Keratinocyte (primary cell): ENCODE measurements at regions not wholly inside any gene's neighbourhood (a gene's known extent, or its start where the extent isn't known, plus 50 kb on each side); places are given as distances from the start of the nearest gene placed in this dataset.
"Not testable (repeated sequence)": the region's sequence is repeated elsewhere in the genome, so short reads cannot be mapped to it uniquely, and the experiment has no call there.

Experiments used
- DNase-seq: peaks from one replicate; pipeline ENCODE4 v3.0.0-alpha.2; 2011; ENCODE audit warnings: low read depth, missing footprints, low spot score
- FAIRE-seq: peaks from 2 replicates; lab custom pipeline; 2011; peaks lifted over from hg19 to GRCh38; lab: Jason Lieb, UNC
- H2AFZ ChIP-seq: 2 replicates; pipeline ENCODE4 v1.6.0; 2012; ENCODE audit warnings: low read length, control low read depth, inconsistent platforms; ENCODE audit not compliant: control insufficient read depth
- H3K27ac ChIP-seq: 2 replicates; pipeline ENCODE4 v1.5.1; 2011; ENCODE audit warnings: low read length; ENCODE audit not compliant: control insufficient read depth, insufficient read depth
- H3K27me3 ChIP-seq: 3 replicates; pipeline ENCODE4 v1.6.0; 2011; ENCODE audit warnings: low read length; ENCODE audit not compliant: control insufficient read depth, insufficient read depth; ENCODE audit errors: extremely low read depth
- H3K36me3 ChIP-seq, 2 experiments: 2 replicates in 1 of 2; 3 replicates in 1 of 2; pipeline ENCODE4 v1.5.1; 2011; ENCODE audit warnings: low read length in 2 of 2, mild to moderate bottlenecking in 1 of 2; ENCODE audit not compliant: control insufficient read depth in 2 of 2, insufficient read depth in 2 of 2; ENCODE audit errors: extremely low read depth in 1 of 2
- H3K4me1 ChIP-seq: 3 replicates; pipeline ENCODE4 v1.5.1; 2011; ENCODE audit warnings: low read length; ENCODE audit not compliant: control insufficient read depth, insufficient read depth; ENCODE audit errors: extremely low read depth
- H3K4me2 ChIP-seq: 3 replicates; pipeline ENCODE4 v1.6.0; 2011; ENCODE audit warnings: low read depth, low read length; ENCODE audit not compliant: control insufficient read depth, insufficient read depth; ENCODE audit errors: extremely low read depth
- H3K4me3 ChIP-seq, 3 experiments: fragments of 200-600 bp in 1 of 3; sonication (generic) in 1 of 3; 2 replicates in 2 of 3; 3 replicates in 1 of 3; pipeline ENCODE4 v1.5.1; 2011 to 2016; ENCODE audit warnings: low read length in 3 of 3, mild to moderate bottlenecking in 3 of 3, control low read depth in 2 of 3, inconsistent platforms in 1 of 3, low read depth in 1 of 3, mixed read lengths in 1 of 3, mixed run types in 1 of 3, moderate library complexity in 1 of 3; ENCODE audit not compliant: control insufficient read depth in 2 of 3, insufficient read depth in 2 of 3; ENCODE audit errors: extremely low read depth in 1 of 3
- H3K79me2 ChIP-seq: 2 replicates; pipeline ENCODE4 v1.6.0; 2012; ENCODE audit warnings: low read length; ENCODE audit not compliant: control insufficient read depth, insufficient read depth
- H3K9ac ChIP-seq: 3 replicates; pipeline ENCODE4 v1.6.0; 2011; ENCODE audit warnings: low read length; ENCODE audit not compliant: control insufficient read depth, insufficient read depth; ENCODE audit errors: extremely low read depth
- H3K9me1 ChIP-seq: 3 replicates; pipeline ENCODE4 v1.6.0; 2011; ENCODE audit warnings: low read length; ENCODE audit not compliant: control insufficient read depth, insufficient read depth; ENCODE audit errors: extremely low read depth
- H3K9me3 ChIP-seq: 2 replicates; pipeline ENCODE4 v1.5.1; 2012; ENCODE audit warnings: low read depth, low read length; ENCODE audit not compliant: control insufficient read depth
- H4K20me1 ChIP-seq: 3 replicates; pipeline ENCODE4 v1.6.0; 2011; ENCODE audit warnings: low read length; ENCODE audit not compliant: control insufficient read depth, insufficient read depth; ENCODE audit errors: extremely low read depth
- EZH2 ChIP-seq: IDR thresholded peaks from one replicate; pipeline ENCODE4 v1.6.1; 2012; ENCODE audit warnings: inconsistent platforms, mild to moderate bottlenecking, low read length, moderate library complexity
- dilution Hi-C: fragments of 300-500 bp; cut with MboI; formaldehyde crosslinking; loops from one replicate; pipeline ENCODE4 v1.7.0; 2020; ENCODE audit warnings: low sequenced_read_pairs; ENCODE audit not compliant: extremely low pct_ligation_motif_present
- TF ChIP-seq, protein P1 (sequence below), 3 experiments: IDR thresholded peaks in 1 of 3; conservative IDR thresholded peaks in 1 of 3; optimal IDR thresholded peaks in 1 of 3; 2 replicates in 2 of 3; 3 replicates in 1 of 3; pipeline versions ENCODE3 to v1.5.1; 2011; ENCODE audit warnings: low read length in 3 of 3, mild to moderate bottlenecking in 3 of 3, moderate library complexity in 2 of 3, control low read depth in 1 of 3, inconsistent platforms in 1 of 3; ENCODE audit not compliant: insufficient read depth in 2 of 3; ENCODE audit errors: extremely low read depth in 1 of 3

DNA sequence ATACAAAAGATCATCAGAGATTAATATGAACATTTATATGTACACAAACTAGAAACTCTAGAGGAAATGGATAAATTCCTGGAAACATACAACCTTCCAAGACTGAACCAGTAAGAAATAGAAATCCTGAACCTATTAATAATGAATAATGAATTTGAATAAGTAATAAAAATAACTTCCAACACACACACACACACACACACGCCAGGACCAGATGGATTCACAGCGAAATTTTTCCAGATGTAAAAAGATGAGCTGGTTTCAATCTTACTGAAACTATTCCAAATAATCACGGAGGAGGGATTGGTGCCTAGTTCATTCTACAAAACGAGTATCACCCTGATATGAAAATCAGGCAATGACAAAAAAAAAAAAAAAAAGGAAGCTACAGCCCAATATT, 1095.0 kb downstream of the FAT4 start:
- DNase-seq: no peak
- H4K20me1 ChIP-seq: no peaks in the 10 kb centered on the region
- dilution Hi-C loops: no loop called here
- no peaks in the 10 kb centered on the region for H3K9me3 ChIP-seq
- TF ChIP-seq, protein P1, sequence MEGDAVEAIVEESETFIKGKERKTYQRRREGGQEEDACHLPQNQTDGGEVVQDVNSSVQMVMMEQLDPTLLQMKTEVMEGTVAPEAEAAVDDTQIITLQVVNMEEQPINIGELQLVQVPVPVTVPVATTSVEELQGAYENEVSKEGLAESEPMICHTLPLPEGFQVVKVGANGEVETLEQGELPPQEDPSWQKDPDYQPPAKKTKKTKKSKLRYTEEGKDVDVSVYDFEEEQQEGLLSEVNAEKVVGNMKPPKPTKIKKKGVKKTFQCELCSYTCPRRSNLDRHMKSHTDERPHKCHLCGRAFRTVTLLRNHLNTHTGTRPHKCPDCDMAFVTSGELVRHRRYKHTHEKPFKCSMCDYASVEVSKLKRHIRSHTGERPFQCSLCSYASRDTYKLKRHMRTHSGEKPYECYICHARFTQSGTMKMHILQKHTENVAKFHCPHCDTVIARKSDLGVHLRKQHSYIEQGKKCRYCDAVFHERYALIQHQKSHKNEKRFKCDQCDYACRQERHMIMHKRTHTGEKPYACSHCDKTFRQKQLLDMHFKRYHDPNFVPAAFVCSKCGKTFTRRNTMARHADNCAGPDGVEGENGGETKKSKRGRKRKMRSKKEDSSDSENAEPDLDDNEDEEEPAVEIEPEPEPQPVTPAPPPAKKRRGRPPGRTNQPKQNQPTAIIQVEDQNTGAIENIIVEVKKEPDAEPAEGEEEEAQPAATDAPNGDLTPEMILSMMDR (optimal IDR thresholded peaks at IDR 0.05 in 1 of 3, IDR thresholded peaks at IDR 0.05 in 1 of 3, conservative IDR thresholded peaks at IDR 0.05 in 1 of 3; ENCODE audit: extremely low read depth in 1 of 3, insufficient read depth in 2 of 3, low read length in 3 of 3): no peak
- no peak for TF ChIP-seq EZH2
- H2AFZ ChIP-seq: no peak overlapping the region
- FAIRE-seq: no peak
- H3K27ac ChIP-seq: no peak overlapping the region
- no peaks in the 10 kb centered on the region for H3K36me3 ChIP-seq
- H3K9ac ChIP-seq: no peak overlapping the region
- H3K4me1 ChIP-seq: no peaks in the 10 kb centered on the region
- H3K27me3 ChIP-seq: no peaks in the 10 kb centered on the region
- no peak overlapping the region for H3K4me3 ChIP-seq
- no peaks in the 10 kb centered on the region for H3K9me1 ChIP-seq
- H3K4me2 ChIP-seq: no peak overlapping the region
- H3K79me2 ChIP-seq: no peaks in the 10 kb centered on the region

DNA sequence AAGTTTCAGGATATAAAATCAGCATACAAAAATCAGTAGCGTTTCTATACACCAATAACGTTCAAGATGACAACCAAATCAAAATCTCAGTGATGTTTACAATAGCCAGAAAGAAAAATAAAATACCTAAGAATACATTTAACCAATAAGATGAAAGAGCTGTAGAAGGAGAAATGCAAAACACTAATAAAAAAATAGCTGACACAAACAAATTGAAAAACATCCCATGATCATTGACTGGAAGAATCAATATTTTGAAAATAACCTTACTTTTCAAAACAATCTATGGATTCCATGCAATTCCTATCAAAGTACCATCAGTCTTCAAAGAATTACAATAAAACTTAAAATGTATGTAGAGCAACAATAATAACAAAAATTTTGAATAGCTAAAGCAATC, 1096.3 kb downstream of the FAT4 start:
- H2AFZ ChIP-seq: no peak overlapping the region
- no peaks in the 10 kb centered on the region for H3K9me1 ChIP-seq
- no peaks in the 10 kb centered on the region for H3K9me3 ChIP-seq
- H3K9ac ChIP-seq: no peak overlapping the region
- H3K4me1 ChIP-seq: no peaks in the 10 kb centered on the region
- no peak overlapping the region for H3K4me2 ChIP-seq
- no peaks in the 10 kb centered on the region for H3K79me2 ChIP-seq
- dilution Hi-C loops: no loop called here
- no peaks in the 10 kb centered on the region for H3K27me3 ChIP-seq
- TF ChIP-seq, protein P1 (optimal IDR thresholded peaks at IDR 0.05 in 1 of 3, IDR thresholded peaks at IDR 0.05 in 1 of 3, conservative IDR thresholded peaks at IDR 0.05 in 1 of 3; ENCODE audit: extremely low read depth in 1 of 3, insufficient read depth in 2 of 3, low read length in 3 of 3): no peak
- no peak for TF ChIP-seq EZH2
- no peak overlapping the region for H3K27ac ChIP-seq
- no peaks in the 10 kb centered on the region for H3K36me3 ChIP-seq
- no peaks in the 10 kb centered on the region for H4K20me1 ChIP-seq
- DNase-seq (no peak), FAIRE-seq (no peak)
- H3K4me3 ChIP-seq: no peak overlapping the region

GRCh38 chr4:126412310-126412709, 1097.6 kb downstream of the FAT4 start:
- H3K79me2 ChIP-seq, H3K4me1 ChIP-seq, H3K4me2 ChIP-seq, H3K9me1 ChIP-seq, H3K4me3 ChIP-seq, DNase-seq, H3K9me3 ChIP-seq, H3K9ac ChIP-seq, FAIRE-seq, dilution Hi-C loops, H2AFZ ChIP-seq, H3K27me3 ChIP-seq, H3K27ac ChIP-seq, H4K20me1 ChIP-seq, H3K36me3 ChIP-seq: not testable (repeated sequence)
